HCT116 (cell line): ENCODE measurements at regions not wholly inside any gene's neighbourhood (a gene's known extent, or its start where the extent isn't known, plus 50 kb on each side); places are given as distances from the start of the nearest gene placed in this dataset.

Experiments
- ATAC-seq: fragments of 200-7000 bp; cut with Tn5 transposase; 2 replicates; pipeline ENCODE4 v1.9.1; 2020; ENCODE audit warnings: mild to moderate bottlenecking, moderate library complexity
- BruUV-seq: library from RNA; stranded (reverse); fragments of 400-500 nt; replicated peaks from 2 replicates; lab custom pipeline; 2021; lab: Mats Ljungman, UMichigan
- CTCF ChIA-PET: fragments of 300-600 bp; sonication (Branson Sonifier 250); formaldehyde crosslinking; loops from one replicate; lab custom pipeline; 2021; ENCODE audit warnings: antibody characterized with exemption; lab: Charles Lee
- POLR2A ChIA-PET: fragments of 300-600, 350-600 bp; sonication (Branson Sonifier 250); formaldehyde crosslinking; loops from one replicate; lab custom pipeline; 2021; ENCODE audit warnings: antibody characterized with exemption; lab: Charles Lee
- RAD21 ChIA-PET, 2 experiments: fragments of 300-600 bp; sonication (Branson Sonifier 250); formaldehyde crosslinking; loops; one replicate each; lab custom pipeline; 2023; ENCODE audit warnings: low total read pairs in 2 of 2; ENCODE audit not compliant: uncharacterized antibody in 2 of 2, unreplicated experiment in 2 of 2, low non-redundant PET in 1 of 2; lab: Charles Lee
- DNase-seq: peaks from one replicate; pipeline ENCODE4 v3.0.0-alpha.2; 2010; ENCODE audit warnings: low read depth, low spot score
- H2AFZ ChIP-seq: fragments of 200-600 bp; shearing (Covaris generic), sonication (generic); 2 replicates; pipeline ENCODE4 v1.6.1; 2017; ENCODE audit warnings: low read depth, mixed run types, mixed read lengths, antibody characterized with exemption, low read length; ENCODE audit not compliant: poor library complexity, severe bottlenecking
- H3K27ac ChIP-seq: 2 replicates; pipeline ENCODE4 v1.5.1; 2012; ENCODE audit warnings: low read depth, low read length
- H3K27me3 ChIP-seq: fragments of 200-600 bp; sonication (generic); 2 replicates; pipeline ENCODE4 v1.6.1; 2016; ENCODE audit warnings: mixed run types, low read length, mixed read lengths; ENCODE audit not compliant: insufficient read depth
- H3K36me3 ChIP-seq, 2 experiments: fragments of 200-500 bp in 1 of 2; fragments of 200-600 bp in 1 of 2; sonication (Bioruptor generic) in 1 of 2; sonication (generic) in 1 of 2; 2 replicates each; pipeline versions ENCODE4 v1.5.1 to v1.6.1; 2014 to 2016; ENCODE audit warnings: low read length in 2 of 2, inconsistent platforms in 1 of 2, mixed read lengths in 1 of 2, mixed run types in 1 of 2; ENCODE audit not compliant: insufficient read depth in 2 of 2, control insufficient read depth in 1 of 2
- H3K4me1 ChIP-seq, 2 experiments: fragments of 200-600 bp in 1 of 2; sonication (generic) in 1 of 2; 2 replicates each; pipeline versions ENCODE4 v1.5.1 to v1.6.1; 2012 to 2017; ENCODE audit warnings: low read length in 2 of 2, inconsistent platforms in 1 of 2, mild to moderate bottlenecking in 1 of 2, mixed read lengths in 1 of 2, mixed run types in 1 of 2, moderate library complexity in 1 of 2; ENCODE audit not compliant: insufficient read depth in 2 of 2, control insufficient read depth in 1 of 2
- H3K4me2 ChIP-seq: fragments of 200-600 bp; sonication (generic); 2 replicates; pipeline ENCODE4 v1.6.1; 2017; ENCODE audit warnings: mixed run types, low read length, mixed read lengths
- H3K4me3 ChIP-seq, 2 experiments: fragments of 200-600 bp in 1 of 2; sonication (generic) in 1 of 2; replicated peaks in 1 of 2; 2 replicates each; pipeline ENCODE4 v1.5.1; 2011 to 2016; ENCODE audit warnings: low read length in 2 of 2, control low read depth in 1 of 2, low read depth in 1 of 2, mild to moderate bottlenecking in 1 of 2, mixed read lengths in 1 of 2, mixed run types in 1 of 2
- H3K79me2 ChIP-seq: fragments of 200-600 bp; sonication (generic); 2 replicates; pipeline ENCODE4 v1.6.1; 2017; ENCODE audit warnings: mild to moderate bottlenecking, mixed run types, low read length, moderate library complexity, mixed read lengths; ENCODE audit not compliant: insufficient read depth
- H3K9ac ChIP-seq: fragments of 200-600 bp; sonication (generic); 2 replicates; pipeline ENCODE4 v1.6.1; 2016; ENCODE audit warnings: low read length, mixed read lengths
- H3K9me2 ChIP-seq: fragments of 200-600 bp; sonication (generic), shearing (Covaris generic); 2 replicates; pipeline ENCODE4 v1.6.1; 2017; ENCODE audit warnings: mixed run types, mild to moderate bottlenecking, moderate library complexity; ENCODE audit not compliant: insufficient read depth
- H3K9me3 ChIP-seq, 2 experiments: fragments of 200-500 bp in 1 of 2; fragments of 200-600 bp in 1 of 2; sonication (Bioruptor generic) in 1 of 2; sonication (generic) in 1 of 2; 2 replicates each; pipeline ENCODE4 v1.6.1; 2014 to 2017; ENCODE audit warnings: low read length in 2 of 2, mixed read lengths in 2 of 2, inconsistent platforms in 1 of 2, low read depth in 1 of 2, mild to moderate bottlenecking in 1 of 2, mixed run types in 1 of 2, moderate library complexity in 1 of 2; ENCODE audit not compliant: control insufficient read depth in 1 of 2, insufficient read depth in 1 of 2
- H4K20me1 ChIP-seq: fragments of 200-600 bp; sonication (generic), shearing (Covaris generic); 2 replicates; pipeline ENCODE4 v1.6.1; 2017; ENCODE audit warnings: mixed run types, mild to moderate bottlenecking, moderate library complexity; ENCODE audit not compliant: insufficient read depth
- CEBPB ChIP-seq: IDR thresholded peaks from 2 replicates; pipeline ENCODE4 v1.6.1; 2012; ENCODE audit warnings: low read depth
- EGR1 ChIP-seq: IDR thresholded peaks from 2 replicates; pipeline ENCODE4 v1.6.1; 2012; ENCODE audit warnings: low read depth
- ELF1 ChIP-seq: IDR thresholded peaks from 2 replicates; pipeline ENCODE4 v1.6.1; 2012; ENCODE audit warnings: low read depth, borderline replicate concordance
- RAD21 ChIP-seq: IDR thresholded peaks from 2 replicates; pipeline ENCODE4 v1.6.1; 2012; ENCODE audit warnings: low read depth, mild to moderate bottlenecking
- SIN3A ChIP-seq: IDR thresholded peaks from 2 replicates; pipeline ENCODE4 v1.6.1; 2012; ENCODE audit warnings: low read depth
- SP1 ChIP-seq: IDR thresholded peaks from 2 replicates; pipeline ENCODE4 v1.6.1; 2012; ENCODE audit warnings: low read depth
- SRF ChIP-seq: IDR thresholded peaks from 2 replicates; pipeline ENCODE4 v1.6.1; 2012; ENCODE audit warnings: low read depth
- YY1 ChIP-seq: IDR thresholded peaks from 2 replicates; pipeline ENCODE4 v1.6.1; 2011; ENCODE audit warnings: low read length, low read depth, moderate library complexity, mild to moderate bottlenecking; ENCODE audit not compliant: insufficient replicate concordance; ENCODE audit errors: extremely low read depth
- ZFX ChIP-seq: fragments of 450-650 bp; IDR thresholded peaks from 2 replicates; pipeline ENCODE4 v1.6.1; 2017
- intact Hi-C: fragments of 100-400 bp; cut with micrococcal nuclease; formaldehyde crosslinking; loops from 2 replicates; pipeline ENCODE4 v1.10.0; 2022
- TF ChIP-seq, protein P1 (sequence below): IDR thresholded peaks from 2 replicates; pipeline ENCODE4 v1.6.1; 2012

DNA sequence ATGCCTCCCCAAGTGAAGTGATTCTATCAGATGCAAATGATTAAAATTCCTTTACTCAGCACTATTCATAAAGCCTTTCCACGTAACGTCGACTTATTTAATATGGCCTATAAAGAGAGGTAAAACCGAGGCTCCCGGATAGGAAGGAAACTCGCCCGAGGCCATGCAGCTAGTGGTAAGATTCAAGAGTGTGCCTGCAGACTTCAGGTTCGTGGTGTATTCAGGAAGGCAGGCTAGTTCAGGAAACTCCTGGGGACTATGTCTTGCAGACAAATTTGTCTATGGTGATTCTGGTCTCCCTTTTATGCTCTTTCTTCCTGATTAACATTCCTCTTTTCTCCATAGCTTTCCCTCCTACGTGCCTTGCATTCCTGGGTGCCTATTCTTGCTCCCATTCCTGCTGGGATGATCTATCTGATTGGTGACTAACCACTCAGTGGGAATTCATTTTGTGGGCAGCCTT, 150.7 kb downstream of the SST start:
- ChIA-PET CTCF (interaction anchor here (1.1 kb wide), 1 partner anchor 160 kb away, joined by 3 read pairs; no protein-coding TSS in a partner anchor), POLR2A (no interaction called here), RAD21 (no interaction called here)
- Histone ChIP-seq H3K4me1 (no peaks in the 10 kb centered on the region), H3K27me3 (peaks cover 27% of the 10 kb centered on the region), H4K20me1 (no peaks in the 10 kb centered on the region), H3K9ac (no peak overlapping the region), H3K4me3 (no peak overlapping the region), H3K27ac (no peak overlapping the region), H3K9me2 (no peaks in the 10 kb centered on the region), H2AFZ (no peak overlapping the region), H3K36me3 (no peaks in the 10 kb centered on the region), H3K79me2 (no peaks in the 10 kb centered on the region), H3K9me3 (no peaks in the 10 kb centered on the region), H3K4me2 (no peak overlapping the region)
- ATAC-seq, result no peak
- TF ChIP-seq EGR1 (no peak), ELF1 (no peak), CEBPB (no peak), ZFX (no peak)
- intact Hi-C loops, result no loop called here
- BruUV-seq, result no TSS peak
- DNase-seq, result no peak

DNA sequence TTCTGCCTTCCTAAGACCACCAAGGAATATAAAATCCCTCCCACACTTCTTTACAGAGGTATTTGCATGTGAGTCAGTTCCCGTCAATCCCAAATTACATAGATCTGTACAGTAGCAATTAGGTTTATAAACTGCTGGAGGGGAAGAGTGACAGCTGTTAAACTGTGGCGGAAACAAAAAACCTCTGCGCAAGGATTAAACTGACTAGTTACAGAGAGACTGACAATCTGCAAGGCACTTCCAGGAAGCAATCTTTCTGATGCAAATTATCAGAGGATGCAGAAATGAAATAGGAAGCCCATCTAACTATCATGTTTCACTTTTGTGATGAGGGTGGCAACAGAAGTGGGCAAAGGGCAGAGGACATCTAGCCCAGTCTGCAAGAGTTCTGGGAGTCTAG, 150.4 kb downstream of the RTP4 start:
- Histone ChIP-seq H3K4me2 (no peak overlapping the region), H3K79me2 (no peaks in the 10 kb centered on the region), H3K9me2 (no peaks in the 10 kb centered on the region), H3K27me3 (peaks cover 21% of the 10 kb centered on the region), H3K4me3 (no peak overlapping the region), H3K36me3 (no peaks in the 10 kb centered on the region), H4K20me1 (no peaks in the 10 kb centered on the region), H3K4me1 (no peaks in the 10 kb centered on the region), H3K9me3 (no peaks in the 10 kb centered on the region), H3K9ac (no peak overlapping the region), H3K27ac (no peak overlapping the region), H2AFZ (no peak overlapping the region)
- POLR2A ChIA-PET, result no interaction called here
- no peak for DNase-seq
- no TSS peak for BruUV-seq
- no peak for ATAC-seq
- CTCF ChIA-PET, result interaction anchor here (1.1 kb wide), 1 partner anchor 161 kb away, joined by 3 read pairs; no protein-coding TSS in a partner anchor
- RAD21 ChIA-PET, result no interaction called here
- no peak for TF ChIP-seq SRF
- TF ChIP-seq, protein P1, sequence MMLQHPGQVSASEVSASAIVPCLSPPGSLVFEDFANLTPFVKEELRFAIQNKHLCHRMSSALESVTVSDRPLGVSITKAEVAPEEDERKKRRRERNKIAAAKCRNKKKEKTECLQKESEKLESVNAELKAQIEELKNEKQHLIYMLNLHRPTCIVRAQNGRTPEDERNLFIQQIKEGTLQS, result no peak
- no peak for TF ChIP-seq SIN3A
- no peak for TF ChIP-seq RAD21
- TF ChIP-seq SP1, result no peak
- no peak for TF ChIP-seq YY1
- intact Hi-C loops, result no loop called here
